BE2C (cell line): ENCODE measurements at regions not wholly inside any gene's neighbourhood (a gene's known extent, or its start where the extent isn't known, plus 50 kb on each side); places are given as distances from the start of the nearest gene placed in this dataset.

Experiments
- DNase-seq: peaks from one replicate; pipeline ENCODE4 v3.0.0-alpha.2; 2020
- H3K27me3 ChIP-seq: fragments of 250-450 bp; sonication (Bioruptor Pico); 2 replicates; pipeline ENCODE4 v1.5.1; 2020; ENCODE audit warnings: mild to moderate bottlenecking
- H3K36me3 ChIP-seq: fragments of 250-450 bp; sonication (Bioruptor Pico); 2 replicates; pipeline ENCODE4 v1.5.1; 2020; ENCODE audit warnings: mild to moderate bottlenecking
- H3K4me1 ChIP-seq: fragments of 250-450 bp; sonication (Bioruptor Pico); 2 replicates; pipeline ENCODE4 v1.5.1; 2020
- H3K4me3 ChIP-seq: 2 replicates; pipeline ENCODE4 v1.5.1; 2011; ENCODE audit warnings: low read depth, low read length
- H3K9me3 ChIP-seq: fragments of 250-450 bp; sonication (Bioruptor Pico); 2 replicates; pipeline ENCODE4 v1.5.1; 2020
- CTCF ChIP-seq: IDR thresholded peaks from 2 replicates; pipeline ENCODE4 v1.5.1; 2012; ENCODE audit warnings: mild to moderate bottlenecking, low read depth, low read length

- TF ChIP-seq CTCF, result no peak
- Histone ChIP-seq H3K36me3 (no peaks in the 10 kb centered on the region), H3K27me3 (no peaks in the 10 kb centered on the region), H3K4me3 (no peak overlapping the region), H3K9me3 (no peaks in the 10 kb centered on the region), H3K4me1 (no peaks in the 10 kb centered on the region)
- DNase-seq, result no peak
Observed at GRCh38 chr19:32173836-32174235, 171.6 kb upstream of the ZNF507 start.

GRCh38 chr19:32174386-32175113, 170.9 kb upstream of the ZNF507 start:
- no peak overlapping the region for H3K4me3 ChIP-seq
- H3K27me3 ChIP-seq, result no peaks in the 10 kb centered on the region
- no peaks in the 10 kb centered on the region for H3K4me1 ChIP-seq
- H3K9me3 ChIP-seq, result no peaks in the 10 kb centered on the region
- no peak for TF ChIP-seq CTCF
- H3K36me3 ChIP-seq, result no peaks in the 10 kb centered on the region
- DNase-seq, result no peak

DNA sequence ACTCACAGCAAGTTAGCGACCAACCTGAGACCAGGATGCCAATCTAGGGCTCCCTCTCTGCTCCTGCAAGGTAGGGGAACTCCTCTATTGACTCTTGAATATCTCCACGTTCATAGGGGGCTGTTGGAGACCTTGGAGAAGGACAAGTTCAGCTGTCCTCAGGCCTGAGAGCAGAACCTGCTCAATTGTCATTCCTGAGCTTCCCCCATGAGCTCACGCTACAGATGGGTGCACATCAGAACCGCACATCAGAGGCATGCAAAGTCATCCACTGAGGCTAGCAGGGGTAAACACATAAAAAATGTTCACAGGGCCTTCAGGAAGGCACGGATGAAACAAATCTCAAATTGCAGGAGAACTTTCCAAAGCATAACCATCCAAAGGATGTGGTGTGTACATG, 168.8 kb upstream of the ZNF507 start:
- Histone ChIP-seq H3K4me3 (no peak overlapping the region), H3K9me3 (no peaks in the 10 kb centered on the region), H3K27me3 (no peaks in the 10 kb centered on the region), H3K4me1 (no peaks in the 10 kb centered on the region), H3K36me3 (no peaks in the 10 kb centered on the region)
- TF ChIP-seq CTCF, result no peak
- DNase-seq, result no peak

DNA sequence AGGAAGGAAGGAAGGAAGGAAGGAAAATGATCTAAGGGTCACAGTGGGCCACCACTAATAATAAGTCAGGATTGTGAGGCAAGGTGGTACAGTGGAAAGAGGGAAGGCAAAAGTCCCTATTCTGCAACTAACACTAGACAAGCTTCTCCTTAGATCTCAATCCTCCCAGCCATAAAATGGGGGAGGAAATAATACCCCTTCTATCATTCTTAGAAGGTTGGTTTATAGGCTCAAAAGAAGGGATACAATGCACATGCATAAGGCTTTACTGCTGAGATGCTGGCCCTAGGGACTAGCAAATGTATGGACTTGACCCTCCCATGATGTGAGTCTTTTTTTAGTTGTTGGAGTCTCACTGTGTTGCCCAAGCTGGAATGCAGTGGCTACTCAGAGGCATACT, 167.7 kb upstream of the ZNF507 start:
- H3K36me3 ChIP-seq, result no peaks in the 10 kb centered on the region
- no peaks in the 10 kb centered on the region for H3K27me3 ChIP-seq
- no peak for DNase-seq
- H3K4me1 ChIP-seq, result no peaks in the 10 kb centered on the region
- TF ChIP-seq CTCF, result no peak
- H3K4me3 ChIP-seq, result no peak overlapping the region
- no peaks in the 10 kb centered on the region for H3K9me3 ChIP-seq

DNA sequence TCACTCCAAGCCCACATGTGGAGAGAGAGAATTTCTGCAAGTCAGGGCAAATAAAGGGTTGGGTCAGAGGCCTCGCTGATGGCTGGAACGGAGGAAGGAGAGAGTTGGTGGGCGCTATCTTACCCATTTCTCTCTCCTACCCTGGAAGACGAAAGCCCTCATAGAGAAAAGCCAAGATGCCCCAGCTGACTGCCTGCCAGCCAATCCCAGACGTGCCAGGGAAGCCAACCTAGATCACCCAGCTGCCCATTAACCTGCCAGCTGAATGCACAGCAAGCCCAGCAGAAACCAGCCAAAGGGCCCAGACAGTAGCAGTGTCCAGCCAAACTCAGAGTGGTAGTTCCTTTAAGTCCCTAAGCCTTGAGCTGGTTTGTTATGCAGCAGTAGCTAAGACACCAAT, 167.0 kb upstream of the ZNF507 start:
- TF ChIP-seq CTCF, result no peak
- Histone ChIP-seq H3K9me3 (no peaks in the 10 kb centered on the region), H3K36me3 (no peaks in the 10 kb centered on the region), H3K4me3 (no peak overlapping the region), H3K27me3 (no peaks in the 10 kb centered on the region), H3K4me1 (no peaks in the 10 kb centered on the region)
- DNase-seq, result no peak

GRCh38 chr19:32178956-32179355, 166.5 kb upstream of the ZNF507 start:
- Histone ChIP-seq H3K4me1 (no peaks in the 10 kb centered on the region), H3K4me3 (no peak overlapping the region), H3K27me3 (no peaks in the 10 kb centered on the region), H3K36me3 (no peaks in the 10 kb centered on the region), H3K9me3 (no peaks in the 10 kb centered on the region)
- no peak for TF ChIP-seq CTCF
- DNase-seq, result no peak
